Mesothelial cell of epicardium (in vitro differentiated cells): ENCODE measurements at regions not wholly inside any gene's neighbourhood (a gene's known extent, or its start where the extent isn't known, plus 50 kb on each side); places are given as distances from the start of the nearest gene placed in this dataset.

ENCODE experiments used
- DNase-seq, 2 experiments: peaks; one replicate each; pipeline ENCODE4 v3.0.0; 2021; ENCODE audit warnings: low spot score in 2 of 2; ENCODE audit not compliant: unreplicated experiment in 2 of 2
- H3K27ac Mint-ChIP-seq: 2 replicates; pipeline ENCODE4 v1.8.0; 2021; ENCODE audit warnings: mixed read lengths
- H3K27me3 Mint-ChIP-seq: 2 replicates; pipeline ENCODE4 v1.8.0; 2021; ENCODE audit warnings: low read depth, mixed read lengths
- H3K36me3 Mint-ChIP-seq: 2 replicates; pipeline ENCODE4 v1.8.0; 2021; ENCODE audit warnings: mixed read lengths
- H3K4me1 Mint-ChIP-seq: 2 replicates; pipeline ENCODE4 v1.8.0; 2021; ENCODE audit warnings: mixed read lengths
- H3K4me3 Mint-ChIP-seq: 2 replicates; pipeline ENCODE4 v1.8.0; 2021; ENCODE audit warnings: mild to moderate bottlenecking, moderate library complexity, mixed read lengths
- H3K9me3 Mint-ChIP-seq: 2 replicates; pipeline ENCODE4 v1.8.0; 2021; ENCODE audit warnings: mixed read lengths
- CTCF ChIP-seq: fragments of 200-600 bp; sonication (generic); IDR thresholded peaks from one replicate; pipeline ENCODE4 v1.5.0; 2021; ENCODE audit warnings: antibody characterized with exemption; ENCODE audit not compliant: unreplicated experiment

- no peak for DNase-seq
- Mint-ChIP-seq H3K36me3 (peaks cover 2% of the 10 kb centered on the region), H3K4me3 (no peak overlapping the region), H3K27ac (no peak overlapping the region), H3K9me3 (no peaks in the 10 kb centered on the region), H3K27me3 (no peaks in the 10 kb centered on the region), H3K4me1 (peaks cover 21% of the 10 kb centered on the region)
- TF ChIP-seq CTCF: no peak
These were observed 72.7 kb upstream of the TENM3 start for GRCh38 chr4:182170417-182170935.

- DNase-seq: no peak
- no peak overlapping the region for H3K27ac Mint-ChIP-seq
- no peaks in the 10 kb centered on the region for H3K27me3 Mint-ChIP-seq
- TF ChIP-seq CTCF: no peak
- no peak overlapping the region for H3K4me3 Mint-ChIP-seq
- H3K9me3 Mint-ChIP-seq: no peaks in the 10 kb centered on the region
- peaks cover 33% of the 10 kb centered on the region for H3K4me1 Mint-ChIP-seq
- no peaks in the 10 kb centered on the region for H3K36me3 Mint-ChIP-seq
These were observed 68.2 kb upstream of the TENM3 start for GRCh38 chr4:182174979-182175378.

GRCh38 chr4:182175788-182176519 is 67.2 kb upstream of the TENM3 start:
- DNase-seq: no peak
- Mint-ChIP-seq H3K27me3 (no peaks in the 10 kb centered on the region), H3K27ac (no peak overlapping the region), H3K4me1 (peaks cover 34% of the 10 kb centered on the region), H3K9me3 (no peaks in the 10 kb centered on the region), H3K4me3 (no peak overlapping the region), H3K36me3 (no peaks in the 10 kb centered on the region)
- no peak for TF ChIP-seq CTCF

- no peak for DNase-seq
- no peaks in the 10 kb centered on the region for H3K9me3 Mint-ChIP-seq
- TF ChIP-seq CTCF: no peak
- H3K27me3 Mint-ChIP-seq: no peaks in the 10 kb centered on the region
- no peaks in the 10 kb centered on the region for H3K36me3 Mint-ChIP-seq
- no peak overlapping the region for H3K27ac Mint-ChIP-seq
- peaks cover 36% of the 10 kb centered on the region for H3K4me1 Mint-ChIP-seq
- no peak overlapping the region for H3K4me3 Mint-ChIP-seq
These were observed 66.0 kb upstream of the TENM3 start for GRCh38 chr4:182177166-182177565.

GRCh38 chr4:182179105-182179504 is 64.1 kb upstream of the TENM3 start:
- H3K27ac Mint-ChIP-seq: no peak overlapping the region
- peaks cover 44% of the 10 kb centered on the region for H3K4me1 Mint-ChIP-seq
- TF ChIP-seq CTCF: no peak
- H3K27me3 Mint-ChIP-seq: no peaks in the 10 kb centered on the region
- H3K4me3 Mint-ChIP-seq: no peak overlapping the region
- no peaks in the 10 kb centered on the region for H3K9me3 Mint-ChIP-seq
- no peak for DNase-seq
- H3K36me3 Mint-ChIP-seq: no peaks in the 10 kb centered on the region
